HL-60 (cell line): ENCODE measurements at regions not wholly inside any gene's neighbourhood (a gene's known extent, or its start where the extent isn't known, plus 50 kb on each side); places are given as distances from the start of the nearest gene placed in this dataset.
"Not testable (repeated sequence)": the region's sequence is repeated elsewhere in the genome, so short reads cannot be mapped to it uniquely, and the experiment has no call there.

ENCODE experiments used
- DNase-seq, 2 experiments: peaks; one replicate each; pipeline ENCODE4 v3.0.0-alpha.2; 2010 to 2020; ENCODE audit warnings: low read depth in 1 of 2, low spot score in 1 of 2
- H3K27ac ChIP-seq: fragments of 250-450 bp; sonication (Bioruptor Pico); replicated peaks from 2 replicates; pipeline ENCODE4 v1.5.1; 2020; ENCODE audit warnings: mild to moderate bottlenecking, moderate library complexity
- H3K27me3 ChIP-seq: fragments of 250-450 bp; sonication (Bioruptor Pico); 2 replicates; pipeline ENCODE4 v1.5.1; 2021; ENCODE audit warnings: mild to moderate bottlenecking, moderate library complexity; ENCODE audit not compliant: insufficient read depth, poor library complexity, severe bottlenecking
- H3K4me3 ChIP-seq: replicated peaks from 2 replicates; pipeline ENCODE4 v1.5.1; 2011; ENCODE audit warnings: mild to moderate bottlenecking, control low read depth, low read length; ENCODE audit not compliant: insufficient read depth
- CTCF ChIP-seq: IDR thresholded peaks from one replicate; pipeline ENCODE4 v1.5.1; 2011; ENCODE audit warnings: low read length, control low read depth, inconsistent platforms; ENCODE audit not compliant: insufficient read depth
- GABPA ChIP-seq: IDR thresholded peaks from 2 replicates; pipeline ENCODE4 v1.6.1; 2012; ENCODE audit warnings: low read depth
- POLR2AphosphoS5 ChIP-seq: IDR thresholded peaks from 2 replicates; pipeline ENCODE4 v1.6.1; 2012; ENCODE audit warnings: low read depth
- SPI1 ChIP-seq: IDR thresholded peaks from 2 replicates; pipeline ENCODE4 v1.6.1; 2012; ENCODE audit warnings: low read depth, mild to moderate bottlenecking, borderline replicate concordance
- TF ChIP-seq, protein P1 (sequence below): IDR thresholded peaks from 2 replicates; pipeline ENCODE4 v1.6.1; 2012; ENCODE audit warnings: low read depth; ENCODE audit not compliant: insufficient replicate concordance

GRCh38 chr3:159502986-159503385, 485.6 kb upstream of the IL12A start:
- no peaks in the 10 kb centered on the region for H3K27me3 ChIP-seq
- no peak overlapping the region for H3K27ac ChIP-seq
- DNase-seq = no peak
- TF ChIP-seq, protein P1, sequence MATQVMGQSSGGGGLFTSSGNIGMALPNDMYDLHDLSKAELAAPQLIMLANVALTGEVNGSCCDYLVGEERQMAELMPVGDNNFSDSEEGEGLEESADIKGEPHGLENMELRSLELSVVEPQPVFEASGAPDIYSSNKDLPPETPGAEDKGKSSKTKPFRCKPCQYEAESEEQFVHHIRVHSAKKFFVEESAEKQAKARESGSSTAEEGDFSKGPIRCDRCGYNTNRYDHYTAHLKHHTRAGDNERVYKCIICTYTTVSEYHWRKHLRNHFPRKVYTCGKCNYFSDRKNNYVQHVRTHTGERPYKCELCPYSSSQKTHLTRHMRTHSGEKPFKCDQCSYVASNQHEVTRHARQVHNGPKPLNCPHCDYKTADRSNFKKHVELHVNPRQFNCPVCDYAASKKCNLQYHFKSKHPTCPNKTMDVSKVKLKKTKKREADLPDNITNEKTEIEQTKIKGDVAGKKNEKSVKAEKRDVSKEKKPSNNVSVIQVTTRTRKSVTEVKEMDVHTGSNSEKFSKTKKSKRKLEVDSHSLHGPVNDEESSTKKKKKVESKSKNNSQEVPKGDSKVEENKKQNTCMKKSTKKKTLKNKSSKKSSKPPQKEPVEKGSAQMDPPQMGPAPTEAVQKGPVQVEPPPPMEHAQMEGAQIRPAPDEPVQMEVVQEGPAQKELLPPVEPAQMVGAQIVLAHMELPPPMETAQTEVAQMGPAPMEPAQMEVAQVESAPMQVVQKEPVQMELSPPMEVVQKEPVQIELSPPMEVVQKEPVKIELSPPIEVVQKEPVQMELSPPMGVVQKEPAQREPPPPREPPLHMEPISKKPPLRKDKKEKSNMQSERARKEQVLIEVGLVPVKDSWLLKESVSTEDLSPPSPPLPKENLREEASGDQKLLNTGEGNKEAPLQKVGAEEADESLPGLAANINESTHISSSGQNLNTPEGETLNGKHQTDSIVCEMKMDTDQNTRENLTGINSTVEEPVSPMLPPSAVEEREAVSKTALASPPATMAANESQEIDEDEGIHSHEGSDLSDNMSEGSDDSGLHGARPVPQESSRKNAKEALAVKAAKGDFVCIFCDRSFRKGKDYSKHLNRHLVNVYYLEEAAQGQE = no peak
- no peak for TF ChIP-seq POLR2AphosphoS5
- TF ChIP-seq SPI1 = no peak
- no peak for TF ChIP-seq CTCF
- no peak for TF ChIP-seq GABPA
- no peak overlapping the region for H3K4me3 ChIP-seq

DNA sequence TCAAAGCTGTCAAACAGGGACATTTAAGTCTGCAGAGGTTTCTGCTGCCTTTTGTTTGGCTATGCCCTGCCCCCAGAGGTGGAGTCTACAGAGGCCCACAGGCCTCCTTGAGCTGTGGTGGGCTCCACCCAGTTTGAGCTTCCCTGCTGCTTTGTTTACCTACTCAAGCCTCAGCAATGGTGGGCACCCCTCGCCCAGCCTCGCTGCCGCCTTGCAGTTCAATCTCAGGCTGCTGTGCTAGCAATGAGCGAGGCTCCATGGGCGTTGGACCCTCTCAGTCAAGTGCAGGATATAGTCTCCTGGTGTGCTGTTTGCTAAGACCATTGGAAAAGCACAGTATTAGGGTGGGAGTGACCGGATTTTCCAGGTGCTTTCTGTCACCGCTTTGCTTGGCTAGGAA, 477.6 kb upstream of the IL12A start:
- H3K27ac ChIP-seq, H3K4me3 ChIP-seq, H3K27me3 ChIP-seq, DNase-seq: not testable (repeated sequence)

GRCh38 chr3:159513444-159513843, 475.2 kb upstream of the IL12A start:
- no peak for DNase-seq
- TF ChIP-seq POLR2AphosphoS5 (no peak), SPI1 (no peak), GABPA (no peak), CTCF (no peak)
- TF ChIP-seq, protein P1 = no peak
- H3K27ac ChIP-seq = no peak overlapping the region

GRCh38 chr3:159513867-159514380, 474.7 kb upstream of the IL12A start:
- Histone ChIP-seq H3K4me3 (no peak overlapping the region), H3K27ac (no peak overlapping the region), H3K27me3 (no peaks in the 10 kb centered on the region)
- DNase-seq = no peak
- TF ChIP-seq CTCF (no peak), POLR2AphosphoS5 (no peak)
- TF ChIP-seq, protein P1 = no peak

More at GRCh38 chr3:159513444-159513843, 475.2 kb upstream of the IL12A start:
- Histone ChIP-seq H3K4me3 (no peak overlapping the region), H3K27me3 (no peaks in the 10 kb centered on the region)
